K562 (cell line): ENCODE measurements at regions not wholly inside any gene's neighbourhood (a gene's known extent, or its start where the extent isn't known, plus 50 kb on each side); places are given as distances from the start of the nearest gene placed in this dataset.

Source experiments
- ATAC-seq: fragments of 200-7000 bp; cut with Tn5 transposase; 3 replicates; pipeline ENCODE4 v1.9.1; 2020; ENCODE audit warnings: moderate library complexity
- BruUV-seq: library from RNA; stranded (reverse); fragments of 400-500 nt; replicated peaks from 2 replicates; lab custom pipeline; 2021; lab: Mats Ljungman, UMichigan
- CTCF ChIA-PET: fragments of 300-600 bp; formaldehyde crosslinking; extraction: SDS; loops from one replicate; lab custom pipeline; 2021; ENCODE audit warnings: low intra/inter-chr PET ratio; lab: Yijun Ruan, JAX
- POLR2A ChIA-PET: fragments of 300-600, 350-650 bp; sonication (Branson Sonifier 250); formaldehyde crosslinking; extraction: SDS; loops from one replicate; lab custom pipeline; 2021; ENCODE audit warnings: antibody characterized with exemption, inconsistent platforms; lab: Yijun Ruan, JAX
- DNase-seq, 4 experiments: peaks; one replicate each; pipeline versions ENCODE4 v3.0.0 to v3.0.0-alpha.2; 2011 to 2018; ENCODE audit warnings: low spot score in 3 of 4, mixed read lengths in 3 of 4; ENCODE audit errors: extremely low read depth in 1 of 4
- FAIRE-seq: peaks from 2 replicates; lab custom pipeline; 2011; peaks lifted over from hg19 to GRCh38; lab: Jason Lieb, UNC
- H2AFZ ChIP-seq: 2 replicates; pipeline ENCODE4 v1.6.0; 2011; ENCODE audit warnings: low read depth, low read length, control low read depth, inconsistent platforms
- H3K27ac ChIP-seq: fragments of 200-600 bp; 3 replicates; pipeline ENCODE4 v1.8.0; 2011; ENCODE audit warnings: low read depth, mild to moderate bottlenecking, control low read depth, inconsistent platforms, low read length, moderate library complexity, mixed read lengths; ENCODE audit errors: extremely low read depth
- H3K27me3 ChIP-seq, 2 experiments: fragments of 300-600 bp in 1 of 2; 2 replicates in 1 of 2; 3 replicates in 1 of 2; pipeline versions ENCODE4 v1.6.0 to v1.8.0; 2011; ENCODE audit warnings: inconsistent platforms in 2 of 2, low read length in 2 of 2, mild to moderate bottlenecking in 1 of 2, mixed read lengths in 1 of 2, moderate library complexity in 1 of 2; ENCODE audit not compliant: control insufficient read depth in 2 of 2, insufficient read depth in 2 of 2
- H3K36me3 ChIP-seq: fragments of 300-600 bp; 3 replicates; pipeline ENCODE4 v1.8.0; 2011; ENCODE audit warnings: mild to moderate bottlenecking, low read length, inconsistent platforms; ENCODE audit not compliant: control insufficient read depth, insufficient read depth
- H3K4me1 ChIP-seq, 2 experiments: fragments of 200-600 bp in 1 of 2; replicated peaks in 1 of 2; 2 replicates in 1 of 2; 3 replicates in 1 of 2; pipeline versions ENCODE4 v1.5.1 to v1.8.0; 2011; ENCODE audit warnings: inconsistent platforms in 2 of 2, low read length in 2 of 2, mild to moderate bottlenecking in 1 of 2, mixed read lengths in 1 of 2, moderate library complexity in 1 of 2; ENCODE audit not compliant: control insufficient read depth in 2 of 2, insufficient read depth in 2 of 2
- H3K4me2 ChIP-seq: 2 replicates; pipeline ENCODE4 v1.6.1; 2011; ENCODE audit warnings: low read length, control low read depth, inconsistent platforms, mixed read lengths; ENCODE audit not compliant: insufficient read depth
- H3K4me3 ChIP-seq: fragments of 200-600 bp; sonication (generic), shearing (Covaris generic); 2 replicates; pipeline ENCODE4 v1.5.1; 2016; ENCODE audit warnings: control low read depth, inconsistent platforms
- H3K79me2 ChIP-seq: fragments of 200-600 bp; 3 replicates; pipeline ENCODE4 v1.8.0; 2011; ENCODE audit warnings: low read length, inconsistent platforms; ENCODE audit not compliant: control insufficient read depth, insufficient read depth
- H3K9ac ChIP-seq, 2 experiments: 2 replicates each; pipeline versions ENCODE4 v1.6.0 to v1.6.1; 2011; ENCODE audit warnings: low read depth in 2 of 2, low read length in 2 of 2, control low read depth in 1 of 2, inconsistent platforms in 1 of 2, mild to moderate bottlenecking in 1 of 2, mixed read lengths in 1 of 2; ENCODE audit not compliant: insufficient read depth in 1 of 2
- H3K9me1 ChIP-seq: one replicate; pipeline ENCODE4 v1.6.0; 2011; ENCODE audit warnings: inconsistent platforms, mild to moderate bottlenecking, low read length, moderate library complexity; ENCODE audit not compliant: control insufficient read depth, insufficient read depth
- H3K9me3 ChIP-seq: replicated peaks from 2 replicates; pipeline ENCODE4 v1.5.1; 2011; ENCODE audit warnings: low read depth, low read length, inconsistent platforms; ENCODE audit not compliant: control insufficient read depth, insufficient read depth
- H4K20me1 ChIP-seq: replicated peaks from 2 replicates; pipeline ENCODE4 v1.6.1; 2011; ENCODE audit warnings: low read length, inconsistent platforms, mixed read lengths; ENCODE audit not compliant: control insufficient read depth, insufficient read depth
- ARHGAP35 ChIP-seq: fragments of 450-650 bp; IDR thresholded peaks from 2 replicates; pipeline ENCODE4 v1.6.1; 2018; ENCODE audit not compliant: partially characterized antibody
- CBX3 ChIP-seq, 2 experiments: IDR thresholded peaks; 1 replicate in 1 of 2; 2 replicates in 1 of 2; pipeline ENCODE4 v1.6.1; 2012; ENCODE audit warnings: inconsistent platforms in 2 of 2, low read length in 2 of 2, borderline replicate concordance in 1 of 2, control low read depth in 1 of 2
- CEBPG ChIP-seq, 3 experiments: fragments of 200-800 bp in 1 of 3; sonication (Bioruptor generic) in 1 of 3; sonication (generic) in 1 of 3; formaldehyde crosslinking in 1 of 3; IDR thresholded peaks in 2 of 3; conservative IDR thresholded peaks in 1 of 3; 2 replicates each; pipeline versions ENCODE4 v1.6.1 to v1.8.0; 2016 to 2022; ENCODE audit warnings: missing compliant biosample characterization in 2 of 3, missing genetic modification characterization in 2 of 3, mild to moderate bottlenecking in 1 of 3, missing genetic modification reagents in 1 of 3
- DMBX1 ChIP-seq: fragments of 250-450 bp; sonication (Bioruptor Pico); IDR thresholded peaks from 2 replicates; pipeline ENCODE4 v1.8.0; 2022; ENCODE audit warnings: inconsistent platforms, mild to moderate bottlenecking, moderate library complexity, borderline replicate concordance
- EP400 ChIP-seq: fragments of 450-650 bp; IDR thresholded peaks from 2 replicates; pipeline ENCODE4 v1.6.1; 2017; ENCODE audit warnings: antibody characterized with exemption, mild to moderate bottlenecking, moderate library complexity
- FOSL1 ChIP-seq: fragments of 200-800 bp; sonication (Bioruptor generic); conservative IDR thresholded peaks from 2 replicates; pipeline ENCODE4 v1.6.1; 2016; ENCODE audit warnings: missing genetic modification characterization, missing compliant biosample characterization
- MIER1 ChIP-seq: fragments of 450-650 bp; IDR thresholded peaks from 2 replicates; pipeline ENCODE4 v1.6.1; 2016; ENCODE audit warnings: antibody characterized with exemption, mild to moderate bottlenecking, low read depth
- NR1H2 ChIP-seq: sonication (generic); formaldehyde crosslinking; IDR thresholded peaks from 2 replicates; pipeline ENCODE4 v1.4.0; 2020; ENCODE audit warnings: mild to moderate bottlenecking, missing genetic modification reagents
- POLR2G ChIP-seq: fragments of 200-400 bp; formaldehyde crosslinking; IDR thresholded peaks from 2 replicates; pipeline ENCODE4 v1.6.1; 2017; ENCODE audit warnings: low read depth, mild to moderate bottlenecking, antibody characterized with exemption, low read length, moderate library complexity
- PTTG1 ChIP-seq: fragments of 450-650 bp; IDR thresholded peaks from 2 replicates; pipeline ENCODE4 v1.6.1; 2016; ENCODE audit warnings: low read depth, mild to moderate bottlenecking, missing genetic modification characterization, missing compliant biosample characterization
- REST ChIP-seq, 2 experiments: fragments of 450-650 bp; formaldehyde crosslinking in 1 of 2; IDR thresholded peaks; 2 replicates each; pipeline versions ENCODE4 v1.4.0 to v1.6.1; 2014 to 2020; ENCODE audit warnings: mild to moderate bottlenecking in 2 of 2, borderline replicate concordance in 1 of 2, low read depth in 1 of 2
- ZNF311 ChIP-seq: fragments of 250-450 bp; sonication (Bioruptor Pico); IDR thresholded peaks from 2 replicates; pipeline ENCODE4 v1.4.0; 2020; ENCODE audit warnings: mild to moderate bottlenecking, moderate library complexity
- ZNF79 ChIP-seq: fragments of 250-450 bp; sonication (Bioruptor Pico); IDR thresholded peaks from 2 replicates; pipeline ENCODE4 v1.4.0; 2020; ENCODE audit warnings: low read depth, mild to moderate bottlenecking, moderate library complexity
- whole genome bisulfite sequencing: fragments of 100-300 bp; shearing (Covaris generic); methylation state at CpG from one replicate; pipeline ENCODE4 v1.1.6; 2016; ENCODE audit warnings: low coverage, mixed read lengths; ENCODE audit not compliant: insufficient coverage; ENCODE audit errors: missing lambda C conversion rate; 5-methylcytosine and 5-hydroxymethylcytosine counted together
- in situ Hi-C: fragments of 300-500 bp; cut with MboI; formaldehyde crosslinking; loops from 4 replicates; pipeline ENCODE4 v1.15.0; 2018; ENCODE audit warnings: inconsistent platforms, mixed read lengths
- intact Hi-C: fragments of 100-400 bp; cut with micrococcal nuclease; formaldehyde crosslinking; loops from 2 replicates; pipeline ENCODE4 v1.14.2; 2022

- no peak for ATAC-seq
- POLR2A ChIA-PET: no interaction called here
- WGBS: 0% methylated on average over 2 of the region's 2 CpGs
These were observed 1110.8 kb downstream of the CBLN2 start for GRCh38 chr18:71433373-71433772.

More at GRCh38 chr18:71433373-71433772, 1110.8 kb downstream of the CBLN2 start:
- intact Hi-C loops (no loop called here), in situ Hi-C loops (no loop called here)
- H3K27ac ChIP-seq: no peak overlapping the region
- H3K4me1 ChIP-seq: no peaks in the 10 kb centered on the region
- no peak overlapping the region for H3K4me3 ChIP-seq
- CTCF ChIA-PET: no interaction called here
- DNase-seq (no peak), FAIRE-seq (no peak)
- no peaks in the 10 kb centered on the region for H3K9me3 ChIP-seq
- no peak overlapping the region for H3K9ac ChIP-seq
- H3K9me1 ChIP-seq: no peaks in the 10 kb centered on the region
- H3K36me3 ChIP-seq: no peaks in the 10 kb centered on the region
- H3K79me2 ChIP-seq: no peaks in the 10 kb centered on the region
- H2AFZ ChIP-seq: no peak overlapping the region
- H3K27me3 ChIP-seq: no peaks in the 10 kb centered on the region
- no peak overlapping the region for H3K4me2 ChIP-seq
- TF ChIP-seq PTTG1 (no peak), ARHGAP35 (no peak), REST (IDR thresholded peaks at IDR 0.05; ENCODE audit: borderline replicate concordance) (no peak), REST (CRISPR knock-in tag; IDR thresholded peaks at IDR 0.05; ENCODE audit: low read depth) (no peak), POLR2G (no peak), DMBX1 (CRISPR knock-in tag) (no peak), EP400 (no peak), CEBPG (CRISPR knock-in tag; IDR thresholded peaks at IDR 0.05) (no peak), CEBPG (tag; conservative IDR thresholded peaks at IDR 0.05 in 1 of 2, IDR thresholded peaks at IDR 0.05 in 1 of 2) (no peak), NR1H2 (no peak), MIER1 (no peak), FOSL1 (tag) (no peak), ZNF311 (CRISPR knock-in tag) (no peak), CBX3 (IDR thresholded peaks at IDR 0.05; ENCODE audit: borderline replicate concordance in 1 of 2, low read length in 2 of 2) (no peak), ZNF79 (CRISPR knock-in tag) (no peak)
- no TSS peak for BruUV-seq
- no peaks in the 10 kb centered on the region for H4K20me1 ChIP-seq
